CD1c-positive myeloid dendritic cell (primary cell): ENCODE measurements at regions not wholly inside any gene's neighbourhood (a gene's known extent, or its start where the extent isn't known, plus 50 kb on each side); places are given as distances from the start of the nearest gene placed in this dataset.

Experiments used
- DNase-seq: peaks from one replicate; pipeline ENCODE4 v3.0.0-alpha.2; 2016; ENCODE audit errors: extremely low spot score

DNA sequence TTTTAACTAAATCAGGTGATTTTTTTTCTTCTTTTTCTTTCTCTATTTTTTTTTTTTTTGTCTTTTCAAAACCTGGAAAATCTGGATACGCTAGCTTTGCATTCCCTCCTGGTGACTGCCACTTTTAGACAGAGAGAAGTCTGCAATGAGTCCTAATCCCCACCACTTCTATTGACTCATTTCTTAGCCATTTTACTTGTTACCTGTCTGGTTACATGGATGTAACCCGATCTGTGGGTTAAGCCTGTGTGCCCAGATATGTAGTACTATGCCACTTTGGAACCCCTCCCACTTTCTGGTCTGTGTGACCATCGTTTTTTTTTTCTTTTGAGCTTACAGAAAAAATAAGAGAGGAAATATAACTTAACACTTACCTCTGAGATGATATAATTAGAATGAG lies 817.8 kb upstream of the PCDH9 start:
- no peak for DNase-seq

DNA sequence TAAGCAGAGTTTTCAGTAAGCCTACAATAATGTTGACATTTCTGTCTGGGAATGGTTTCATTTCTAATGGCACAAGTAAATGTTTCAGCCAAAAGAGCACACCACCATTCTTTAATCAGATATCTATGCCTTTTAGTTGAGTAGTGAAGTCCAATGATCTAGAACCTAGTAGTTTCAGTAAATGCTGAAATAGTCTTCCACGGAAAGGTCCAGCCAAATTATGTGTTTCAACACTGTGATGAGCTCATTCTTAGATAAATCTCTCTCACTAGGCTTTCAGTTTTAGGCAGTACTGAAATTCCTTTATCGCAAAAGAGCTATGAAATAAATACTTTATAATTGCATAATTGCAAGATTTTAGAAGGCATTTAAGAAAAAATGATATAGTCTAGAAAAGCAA lies 816.8 kb upstream of the PCDH9 start:
- DNase-seq, result no peak

GRCh38 chr13:68030152-68030809 lies 800.1 kb upstream of the PCDH9 start:
- no peak for DNase-seq

DNA sequence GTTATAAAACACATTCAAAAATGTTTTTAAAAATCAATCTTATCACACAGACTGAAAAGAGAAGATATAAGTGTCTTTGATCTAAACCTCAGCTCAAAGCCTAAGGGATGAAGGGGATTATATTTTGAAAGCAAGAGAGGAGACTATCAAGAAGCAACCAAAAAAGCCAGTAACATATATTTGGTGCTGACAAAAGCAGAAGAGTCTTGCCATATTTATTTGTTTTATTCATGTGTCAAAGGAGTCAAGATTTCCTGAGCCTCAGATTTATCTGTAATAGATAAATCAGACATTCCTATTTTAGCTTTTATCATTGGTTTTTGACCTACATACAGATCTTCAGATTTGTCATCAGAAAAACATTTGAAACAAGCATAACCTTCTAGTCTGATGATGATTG lies 798.6 kb upstream of the PCDH9 start:
- DNase-seq, result no peak

- DNase-seq, result no peak
Observed at GRCh38 chr13:68027306-68027705, 797.2 kb upstream of the PCDH9 start.

DNA sequence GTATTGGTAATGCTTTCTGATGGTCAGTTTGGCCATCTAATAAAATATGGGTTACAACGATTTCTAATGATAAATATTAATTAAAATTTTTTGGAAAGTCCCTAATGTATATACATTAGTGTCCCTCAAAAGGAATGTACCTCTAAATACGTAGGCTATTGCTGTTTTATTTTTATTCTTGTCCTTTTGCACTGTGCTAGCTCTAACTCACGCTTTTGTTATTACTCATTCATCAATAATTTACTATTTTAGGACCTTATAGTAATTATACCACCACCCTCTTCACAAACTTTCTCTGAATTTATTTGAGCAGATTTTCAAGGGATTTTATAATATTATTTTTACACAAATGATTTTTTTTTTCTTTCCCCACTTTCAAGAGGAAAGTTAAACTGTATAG lies 795.9 kb upstream of the PCDH9 start:
- DNase-seq, result no peak

GRCh38 chr13:68025604-68026003 lies 795.5 kb upstream of the PCDH9 start:
- DNase-seq, result no peak

DNA sequence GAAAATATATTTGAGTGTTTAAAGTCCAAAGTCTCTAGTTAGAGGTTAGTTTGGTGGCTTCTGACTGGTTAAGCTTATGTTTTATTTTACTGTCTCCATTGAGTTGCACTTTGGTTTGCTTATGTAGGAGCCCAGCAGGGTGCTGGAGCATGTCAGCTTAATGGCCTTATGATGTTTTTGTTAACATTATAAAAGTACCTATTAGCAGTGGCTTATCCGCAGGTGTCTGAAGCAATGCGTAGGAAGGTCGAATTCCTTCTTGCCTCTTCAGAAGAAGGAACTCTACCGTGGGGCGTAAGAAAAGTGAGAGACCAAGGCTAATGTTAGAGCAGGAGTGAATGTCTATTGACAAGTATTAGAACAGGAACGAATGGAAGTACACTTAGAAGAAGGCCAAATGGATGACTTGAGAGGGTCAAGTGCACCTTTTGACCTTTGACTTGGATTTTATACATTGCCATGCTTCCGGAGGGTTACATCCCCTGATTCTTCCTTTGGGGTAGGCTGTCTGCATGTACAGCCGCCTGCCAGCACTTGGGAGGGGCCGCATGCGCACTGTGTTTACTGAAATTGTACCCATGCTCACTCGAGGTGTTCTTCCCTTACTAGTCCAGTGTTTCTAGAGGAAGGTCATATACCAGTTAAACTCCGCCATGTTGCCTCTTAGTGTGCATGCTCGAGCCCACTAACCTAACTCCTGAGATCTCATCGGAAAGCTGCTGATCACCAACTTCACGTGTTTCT lies 793.9 kb upstream of the PCDH9 start:
- no peak for DNase-seq

DNA sequence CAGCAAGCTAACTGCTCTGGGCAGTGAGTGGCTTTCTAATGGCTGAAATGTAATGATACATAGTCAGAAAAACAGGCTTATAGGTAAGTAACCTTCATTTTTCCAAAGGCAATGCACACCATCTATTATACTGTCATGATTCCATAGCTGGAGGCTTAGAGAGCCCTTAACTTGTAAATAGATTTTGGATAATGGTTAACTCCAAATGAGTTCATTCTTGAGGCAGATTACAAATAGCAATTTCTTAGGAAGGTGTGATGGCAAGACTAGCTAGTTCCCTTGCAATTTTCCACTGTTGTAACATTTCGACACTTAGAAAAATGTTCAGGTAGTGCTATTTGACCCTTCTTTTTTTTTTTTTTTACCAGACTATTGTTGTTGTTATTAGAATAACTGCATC lies 789.8 kb upstream of the PCDH9 start:
- no peak for DNase-seq

DNA sequence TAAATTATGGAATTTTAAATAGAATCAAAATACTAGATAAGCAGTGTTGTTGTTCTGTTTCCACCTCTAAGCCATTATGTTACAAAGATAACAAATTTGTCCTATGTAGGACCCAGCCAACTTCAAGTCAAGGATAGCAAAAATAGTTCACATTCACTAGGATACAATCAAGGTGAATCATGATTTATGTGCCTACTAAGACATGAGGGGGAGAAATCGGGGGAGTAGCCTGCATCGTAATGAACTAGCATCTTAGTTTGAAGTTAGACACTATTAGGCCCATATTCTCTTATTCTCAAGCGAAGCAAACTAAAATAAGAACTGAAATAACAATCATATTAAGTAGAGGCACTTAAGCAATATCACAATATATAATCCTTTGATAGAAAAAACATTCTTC lies 779.4 kb upstream of the PCDH9 start:
- DNase-seq, result no peak

DNA sequence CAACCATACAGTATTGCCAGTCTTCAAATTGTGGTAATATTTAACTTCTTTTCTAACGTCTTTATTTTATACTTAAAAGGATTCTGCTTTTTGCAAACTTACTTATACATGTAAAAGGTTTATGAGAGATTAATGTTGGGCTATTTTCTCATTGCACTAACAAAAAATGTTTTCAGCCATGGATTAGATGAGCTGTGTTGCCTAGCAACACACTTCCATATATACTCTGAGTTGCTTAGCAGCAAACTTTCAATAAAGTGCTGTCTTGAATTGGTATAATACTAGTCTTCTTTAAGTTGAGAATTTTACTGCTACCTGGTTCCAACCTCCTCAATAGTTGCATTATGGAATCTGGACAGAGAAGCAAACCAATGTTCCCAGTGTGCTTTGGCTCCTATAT lies 777.4 kb upstream of the PCDH9 start:
- no peak for DNase-seq

DNA sequence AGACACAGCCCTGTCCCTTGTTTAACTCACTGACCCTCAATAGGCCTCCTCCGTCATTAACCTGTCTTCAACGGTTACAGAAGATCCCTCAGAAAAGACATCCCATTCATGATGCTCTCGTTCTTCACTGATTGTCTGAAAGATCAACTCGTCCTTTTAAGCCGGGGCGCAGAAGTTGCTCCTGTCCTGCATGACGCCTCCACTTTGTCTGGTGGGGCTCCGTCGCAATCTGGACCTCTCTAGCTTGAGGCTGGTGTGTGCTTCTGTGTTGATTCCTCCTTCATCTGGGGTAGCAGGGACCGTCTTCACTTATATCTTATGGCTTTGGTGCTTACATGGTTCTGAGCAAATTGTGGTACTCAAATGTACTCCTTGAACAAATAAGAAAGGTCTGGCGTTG lies 766.0 kb upstream of the PCDH9 start:
- no peak for DNase-seq

GRCh38 chr13:67990868-67991267 lies 760.7 kb upstream of the PCDH9 start:
- no peak for DNase-seq

DNA sequence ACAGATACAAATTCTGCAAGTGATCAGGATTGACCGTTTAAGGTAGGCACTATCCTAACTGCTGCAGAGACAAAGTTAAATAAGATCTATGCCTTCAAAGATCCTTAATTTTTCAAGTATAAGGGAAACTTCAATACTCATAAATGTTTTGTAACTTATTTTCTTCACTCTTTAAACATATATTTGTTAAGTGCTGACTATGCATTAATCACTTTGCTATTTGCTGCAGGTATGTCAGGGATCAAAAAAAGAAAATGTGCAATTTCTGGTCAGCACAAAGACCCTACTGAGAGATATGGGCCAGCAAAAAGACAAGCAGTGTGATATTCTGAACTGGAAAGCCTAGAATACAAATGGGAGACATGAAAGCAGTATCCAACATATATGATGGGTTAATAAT lies 756.1 kb upstream of the PCDH9 start:
- DNase-seq, result no peak

- no peak for DNase-seq
Observed at GRCh38 chr13:67977066-67977465, 746.9 kb upstream of the PCDH9 start.

GRCh38 chr13:67971291-67971690 lies 741.2 kb upstream of the PCDH9 start:
- no peak for DNase-seq

GRCh38 chr13:67967031-67967430 lies 736.9 kb upstream of the PCDH9 start:
- DNase-seq, result no peak

- no peak for DNase-seq
Observed at GRCh38 chr13:67966065-67966464, 735.9 kb upstream of the PCDH9 start.

GRCh38 chr13:67964986-67965385 lies 734.9 kb upstream of the PCDH9 start:
- DNase-seq, result no peak

DNA sequence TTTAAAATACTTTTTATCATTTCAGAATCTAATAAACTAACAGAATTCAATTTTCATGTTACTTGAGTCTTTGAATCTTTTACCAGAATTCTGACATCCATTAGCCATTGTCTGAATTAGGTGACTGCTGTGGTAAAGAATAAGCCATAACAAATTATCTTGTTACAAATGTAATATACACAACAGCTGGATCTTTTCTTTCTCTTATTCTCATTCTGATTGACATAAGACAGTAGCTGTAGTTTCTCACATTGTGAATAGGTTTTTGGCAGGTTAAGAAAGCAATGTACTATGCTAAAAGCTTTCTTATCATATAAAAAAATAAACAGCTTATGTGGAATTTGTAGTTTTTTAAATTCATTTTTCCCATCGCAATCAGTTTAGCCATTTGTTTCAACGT lies 734.0 kb upstream of the PCDH9 start:
- no peak for DNase-seq

DNA sequence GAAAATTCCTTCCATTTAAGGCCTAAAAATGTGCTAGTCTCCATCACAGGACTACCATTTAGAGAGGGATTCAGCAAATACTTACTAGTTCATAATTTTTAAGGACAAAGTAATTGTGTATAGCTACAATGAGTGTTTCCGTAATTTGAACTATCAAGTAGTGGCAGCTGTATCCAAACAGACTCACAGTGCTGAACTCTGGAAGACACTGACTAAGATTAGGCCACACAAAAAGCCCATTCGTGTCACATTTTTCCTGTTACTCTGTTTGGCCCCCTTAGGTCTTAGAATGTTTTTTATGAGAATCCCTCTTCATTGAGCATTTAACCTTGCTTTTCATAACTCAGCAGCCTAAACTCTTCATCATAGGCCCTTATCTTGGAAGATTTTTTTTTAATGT lies 731.2 kb upstream of the PCDH9 start:
- DNase-seq, result no peak

DNA sequence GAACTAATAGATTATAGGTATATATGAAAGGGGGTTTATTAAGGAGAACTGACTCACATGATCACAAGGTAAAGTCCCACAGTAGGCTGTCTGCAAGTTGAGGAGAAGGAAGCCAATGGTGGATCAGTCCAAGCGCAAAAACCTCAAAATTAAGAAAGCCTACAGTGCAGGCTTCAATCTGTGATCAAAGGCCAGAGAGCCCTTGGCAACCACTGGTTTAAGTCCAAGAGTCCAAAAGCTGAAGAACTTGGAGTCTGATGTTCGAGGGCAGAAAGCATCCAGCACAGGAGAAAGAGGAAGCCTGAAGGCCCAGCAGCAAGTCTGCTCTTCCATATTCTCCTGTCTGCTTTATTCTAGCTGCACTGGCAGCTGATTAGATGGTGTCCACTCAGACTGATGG lies 721.3 kb upstream of the PCDH9 start:
- DNase-seq, result no peak

DNA sequence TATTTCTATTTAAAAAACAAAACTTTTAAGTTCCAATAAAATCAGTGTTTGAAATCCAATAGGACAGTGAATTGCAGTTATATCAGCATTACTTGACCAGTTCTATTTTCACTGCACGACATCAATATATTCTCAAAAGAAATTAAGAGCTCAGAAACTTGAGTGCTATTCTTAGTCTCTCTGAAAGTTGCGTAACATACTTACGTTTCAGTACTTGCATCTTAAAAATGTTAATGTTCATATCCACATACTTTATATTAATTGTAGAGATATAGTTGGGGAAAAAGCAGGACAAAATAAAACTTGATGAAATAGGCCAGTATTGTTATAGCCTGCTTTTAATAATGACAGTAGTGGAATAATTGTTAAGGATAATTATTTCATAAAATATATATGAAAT lies 720.5 kb upstream of the PCDH9 start:
- no peak for DNase-seq

DNA sequence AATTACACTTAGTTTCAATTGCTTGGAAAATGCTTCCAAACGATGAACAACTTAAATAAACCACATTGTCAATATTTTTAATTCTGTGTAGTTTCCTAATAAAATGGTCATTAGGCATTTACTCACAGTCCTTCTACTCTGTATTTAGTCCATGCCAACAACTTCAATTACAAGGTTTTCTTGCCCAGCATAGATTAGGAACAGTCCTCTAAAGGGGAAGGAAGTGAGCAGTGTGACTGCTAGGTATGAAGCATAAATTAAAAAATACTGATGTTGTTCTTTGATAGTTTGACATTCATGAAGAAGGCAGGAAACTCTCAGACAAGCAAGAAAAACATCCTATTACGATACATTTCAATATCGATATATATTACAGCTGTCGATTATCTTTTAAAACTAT lies 716.0 kb upstream of the PCDH9 start:
- DNase-seq, result no peak
